GM12891 (cell line): ENCODE measurements at regions not wholly inside any gene's neighbourhood (a gene's known extent, or its start where the extent isn't known, plus 50 kb on each side); places are given as distances from the start of the nearest gene placed in this dataset.

Source experiments
- POLR2A ChIP-seq: IDR thresholded peaks from 2 replicates; pipeline ENCODE4 v1.6.1; 2011; ENCODE audit warnings: low read depth, low read length, control low read depth
- POLR2AphosphoS5 ChIP-seq: IDR thresholded peaks from 2 replicates; pipeline ENCODE4 v1.6.1; 2011; ENCODE audit warnings: low read depth, low read length, control low read depth
- TAF1 ChIP-seq: IDR thresholded peaks from 2 replicates; pipeline ENCODE4 v1.6.1; 2011; ENCODE audit warnings: low read depth, low read length, control low read depth

GRCh38 chr18:38350141-38350540 is 784.5 kb upstream of the CELF4 start:
- no peak for TF ChIP-seq TAF1
- TF ChIP-seq POLR2AphosphoS5: no peak
- TF ChIP-seq POLR2A: no peak
